SH-SY5Y (cell line): ENCODE measurements at regions not wholly inside any gene's neighbourhood (a gene's known extent, or its start where the extent isn't known, plus 50 kb on each side); places are given as distances from the start of the nearest gene placed in this dataset.

Experiments used
- GATA2 ChIP-seq: IDR thresholded peaks from 2 replicates; pipeline ENCODE4 v1.6.1; 2011; ENCODE audit warnings: mild to moderate bottlenecking, low read depth, low read length
- GATA3 ChIP-seq: IDR thresholded peaks from 2 replicates; pipeline ENCODE4 v1.6.1; 2011; ENCODE audit warnings: low read depth, mild to moderate bottlenecking, low read length, moderate library complexity

DNA sequence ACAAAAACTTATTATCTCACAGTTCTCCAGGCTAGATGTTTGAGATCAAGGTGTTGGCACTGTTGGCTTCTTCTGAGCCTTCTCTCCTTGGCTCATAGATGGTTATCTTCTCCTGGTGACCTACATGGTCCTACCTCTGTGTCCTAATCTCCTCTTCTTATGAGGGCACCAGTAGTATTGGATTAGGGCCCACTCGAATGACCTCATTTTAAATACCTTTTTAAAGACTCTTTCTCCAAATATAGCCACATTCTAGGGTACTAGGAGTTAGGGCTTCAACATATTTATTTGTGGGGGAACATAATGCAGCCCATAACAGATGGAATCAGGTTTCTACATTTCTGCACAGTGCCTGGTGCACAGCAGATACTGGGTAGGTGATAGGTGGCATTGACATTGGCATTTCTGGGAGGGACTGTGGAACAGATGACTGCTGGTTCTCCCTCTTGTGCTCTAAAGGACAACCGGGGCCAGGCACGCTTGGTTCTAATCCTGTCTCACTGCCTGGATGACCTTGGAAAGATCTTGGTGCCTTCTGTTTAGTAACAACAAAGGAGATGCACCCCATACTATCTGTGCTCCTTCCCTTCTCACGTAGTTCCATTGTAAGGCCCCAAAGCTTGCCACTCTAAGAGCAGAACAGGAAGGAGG is 140.3 kb downstream of the PLPP3 start:
- no peak for TF ChIP-seq GATA2
- TF ChIP-seq GATA3: no peak
